OCI-LY7 (cell line): ENCODE measurements at regions not wholly inside any gene's neighbourhood (a gene's known extent, or its start where the extent isn't known, plus 50 kb on each side); places are given as distances from the start of the nearest gene placed in this dataset.

Source experiments
- EZH2phosphoT487 ChIP-seq: fragments of 200-600 bp; sonication (generic); IDR thresholded peaks from 2 replicates; pipeline ENCODE4 v1.6.1; 2018; ENCODE audit warnings: low read depth, borderline replicate concordance, mild to moderate bottlenecking, mixed run types, antibody characterized with exemption, low read length, moderate library complexity, mixed read lengths
- TF ChIP-seq, protein P1 (sequence below): fragments of 200-600 bp; sonication (generic); conservative IDR thresholded peaks from 2 replicates; pipeline ENCODE4 v1.5.1; 2014; ENCODE audit warnings: mild to moderate bottlenecking, antibody characterized with exemption, low read length, moderate library complexity, mixed read lengths

GRCh38 chr11:97409141-97409540 lies 1019.3 kb downstream of the JRKL start:
- TF ChIP-seq, protein P1, sequence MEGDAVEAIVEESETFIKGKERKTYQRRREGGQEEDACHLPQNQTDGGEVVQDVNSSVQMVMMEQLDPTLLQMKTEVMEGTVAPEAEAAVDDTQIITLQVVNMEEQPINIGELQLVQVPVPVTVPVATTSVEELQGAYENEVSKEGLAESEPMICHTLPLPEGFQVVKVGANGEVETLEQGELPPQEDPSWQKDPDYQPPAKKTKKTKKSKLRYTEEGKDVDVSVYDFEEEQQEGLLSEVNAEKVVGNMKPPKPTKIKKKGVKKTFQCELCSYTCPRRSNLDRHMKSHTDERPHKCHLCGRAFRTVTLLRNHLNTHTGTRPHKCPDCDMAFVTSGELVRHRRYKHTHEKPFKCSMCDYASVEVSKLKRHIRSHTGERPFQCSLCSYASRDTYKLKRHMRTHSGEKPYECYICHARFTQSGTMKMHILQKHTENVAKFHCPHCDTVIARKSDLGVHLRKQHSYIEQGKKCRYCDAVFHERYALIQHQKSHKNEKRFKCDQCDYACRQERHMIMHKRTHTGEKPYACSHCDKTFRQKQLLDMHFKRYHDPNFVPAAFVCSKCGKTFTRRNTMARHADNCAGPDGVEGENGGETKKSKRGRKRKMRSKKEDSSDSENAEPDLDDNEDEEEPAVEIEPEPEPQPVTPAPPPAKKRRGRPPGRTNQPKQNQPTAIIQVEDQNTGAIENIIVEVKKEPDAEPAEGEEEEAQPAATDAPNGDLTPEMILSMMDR, result no peak
- TF ChIP-seq EZH2phosphoT487, result no peak
